HG02588 (cell line): ENCODE measurements at regions not wholly inside any gene's neighbourhood (a gene's known extent, or its start where the extent isn't known, plus 50 kb on each side); places are given as distances from the start of the nearest gene placed in this dataset.

ENCODE experiments used
- ATAC-seq: cut with Tn5 transposase; IDR thresholded peaks from one replicate; pipeline ENCODE4 v1.9.1; 2021; ENCODE audit warnings: mild to moderate bottlenecking, moderate library complexity; ENCODE audit not compliant: unreplicated experiment

- ATAC-seq = no peak
Measured at GRCh38 chr2:145020694-145021093, 500.8 kb upstream of the ZEB2 start.

- no peak for ATAC-seq
Measured at GRCh38 chr2:145020139-145020538, 500.2 kb upstream of the ZEB2 start.

- ATAC-seq = no peak
Measured at GRCh38 chr2:145018502-145018901, 498.6 kb upstream of the ZEB2 start.

GRCh38 chr2:145017149-145017548 is 497.2 kb upstream of the ZEB2 start:
- no peak for ATAC-seq

GRCh38 chr2:145016711-145017110 is 496.8 kb upstream of the ZEB2 start:
- no peak for ATAC-seq

- ATAC-seq = no peak
Measured at GRCh38 chr2:145015561-145015960, 495.6 kb upstream of the ZEB2 start.

GRCh38 chr2:145012806-145013205 is 492.9 kb upstream of the ZEB2 start:
- no peak for ATAC-seq

- ATAC-seq = no peak
Measured at GRCh38 chr2:145012214-145012670, 492.3 kb upstream of the ZEB2 start.

GRCh38 chr2:145010635-145011034 is 490.7 kb upstream of the ZEB2 start:
- no peak for ATAC-seq

GRCh38 chr2:145007960-145008263 is 488.0 kb upstream of the ZEB2 start:
- no peak for ATAC-seq

- no peak for ATAC-seq
Measured at GRCh38 chr2:145007093-145007959, 487.4 kb upstream of the ZEB2 start.

- ATAC-seq = no peak
Measured at GRCh38 chr2:145002624-145003023, 482.7 kb upstream of the ZEB2 start.

- ATAC-seq = no peak
Measured at GRCh38 chr2:145000376-145000775, 480.5 kb upstream of the ZEB2 start.

GRCh38 chr2:144999936-145000335 is 480.0 kb upstream of the ZEB2 start:
- ATAC-seq = no peak

GRCh38 chr2:144999071-144999875 is 479.4 kb upstream of the ZEB2 start:
- ATAC-seq = no peak

GRCh38 chr2:144998435-144998834 is 478.5 kb upstream of the ZEB2 start:
- no peak for ATAC-seq

GRCh38 chr2:144996225-144996795 is 476.4 kb upstream of the ZEB2 start:
- ATAC-seq = no peak

GRCh38 chr2:144995482-144995881 is 475.6 kb upstream of the ZEB2 start:
- ATAC-seq = no peak

GRCh38 chr2:144990661-144991060 is 470.7 kb upstream of the ZEB2 start:
- ATAC-seq = no peak

GRCh38 chr2:144989579-144990270 is 469.8 kb upstream of the ZEB2 start:
- ATAC-seq = no peak

- ATAC-seq = no peak
Measured at GRCh38 chr2:144988591-144988990, 468.7 kb upstream of the ZEB2 start.
